ENCODE measurements at regions not wholly inside any gene's neighbourhood (a gene's known extent, or its start where the extent isn't known, plus 50 kb on each side); places are given as distances from the start of the nearest gene placed in this dataset.

DNA sequence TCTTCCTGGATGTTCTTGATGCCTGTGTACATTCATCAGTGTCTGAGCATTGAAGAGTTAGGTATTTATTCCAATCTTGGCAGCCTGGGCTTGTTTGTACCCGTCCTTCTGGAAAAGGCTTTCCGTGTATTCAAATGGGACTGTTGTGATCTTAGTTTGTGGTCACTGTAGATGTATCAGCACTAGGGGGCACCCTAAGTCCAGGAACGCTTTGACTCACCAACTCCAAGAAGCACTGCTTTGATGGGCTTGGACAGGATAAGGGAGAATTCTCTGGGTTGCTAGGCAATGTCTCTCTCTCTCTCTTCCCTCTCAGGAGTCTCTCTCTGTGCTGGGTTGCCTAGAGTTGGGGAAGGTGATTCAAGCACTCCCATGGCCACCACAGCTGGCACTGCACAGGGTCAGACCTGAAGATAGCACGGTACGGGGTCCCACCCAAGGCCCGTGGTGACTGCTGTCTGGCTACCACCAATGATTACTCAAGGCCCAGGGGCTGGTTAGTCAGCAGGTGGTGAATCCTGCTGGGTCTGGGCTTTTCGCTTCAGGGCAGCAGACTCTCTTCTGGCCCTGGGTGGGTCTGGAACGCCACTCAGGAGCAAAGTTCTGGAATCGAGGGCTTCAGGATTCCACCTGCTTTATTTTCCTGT is 211.1 kb upstream of the RGS6 start (continued):
- peak; percentile 89 for TF ChIP-seq RAD21 (IDR thresholded peaks at IDR 0.05; ENCODE audit: low read length)

DNA sequence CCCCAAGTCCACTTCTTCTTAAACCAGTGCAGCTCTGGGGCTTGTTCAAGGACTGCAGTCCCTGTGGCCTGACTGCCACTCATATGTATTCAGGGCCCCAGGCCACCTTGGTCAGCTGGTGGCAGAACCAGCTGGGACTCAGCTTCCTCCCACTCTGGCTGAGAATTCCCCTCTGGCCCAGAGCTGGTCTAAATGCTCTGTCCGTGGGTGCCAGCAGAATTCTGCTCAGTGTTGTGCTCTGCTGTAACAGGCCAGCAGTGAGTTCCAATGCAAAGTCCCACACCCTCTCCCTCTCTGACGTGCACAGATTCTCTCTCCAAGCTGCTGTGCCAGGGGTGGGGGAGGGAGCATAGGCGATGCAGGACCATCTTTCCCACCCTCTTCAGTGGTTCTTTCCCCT is 210.4 kb upstream of the RGS6 start:
- dilution Hi-C loops (cut with HindIII; ENCODE audit: low sequenced_read_pairs, unreplicated experiment) (no loop called here), intact Hi-C loops (cut with micrococcal nuclease) (loop anchor here (1.0 to 2.0 kb wide), 3 partner anchors 32 to 699 kb away; no protein-coding TSS in a partner anchor), in situ Hi-C loops (cut with MboI; ENCODE audit: low sequenced_read_pairs) (loop anchor here (10.0 kb wide), 1 partner anchor 573 kb away; no protein-coding TSS in a partner anchor)
- Histone ChIP-seq H4K91ac (ENCODE audit: insufficient read depth, low read depth, low read length) (no peak overlapping the region), H3K4me3 (ENCODE audit: insufficient read depth, low read depth, low read length) (no peak overlapping the region), H3K27me3 (ENCODE audit: control insufficient read depth, insufficient read depth, low read length) (no peaks in the 10 kb centered on the region), H4K20me1 (ENCODE audit: insufficient read depth, low read length) (no peaks in the 10 kb centered on the region), H3K4me1 (ENCODE audit: control insufficient read depth, insufficient read depth, low read length) (peaks cover 14% of the 10 kb centered on the region), H3K56ac (ENCODE audit: extremely low read depth, insufficient read depth, low read length) (no peak overlapping the region), H3K4ac (ENCODE audit: low read depth, low read length) (no peak overlapping the region), H2AK5ac (ENCODE audit: low read depth, low read length) (0 out of 2 replicates have a peak overlapping the region, but pooled peaks have one; percentile 11), H3K9ac (ENCODE audit: low read depth, low read length) (no peak overlapping the region), H3K36me3 (ENCODE audit: control insufficient read depth, insufficient read depth, low read length) (peaks cover 16% of the 10 kb centered on the region), H2BK15ac (ENCODE audit: low read depth, low read length) (no peak overlapping the region), H4K5ac (ENCODE audit: low read depth, low read length) (no peak overlapping the region), H3K4me2 (ENCODE audit: low read depth, low read length) (no peak overlapping the region), H3K27ac (ENCODE audit: insufficient read depth, low read length) (no peak overlapping the region), H2AK9ac (replicated peaks; ENCODE audit: low read depth, low read length, poor library complexity) (no peak overlapping the region), H2BK5ac (ENCODE audit: low read depth, low read length, poor library complexity, severe bottlenecking) (no peak overlapping the region), H3K18ac (ENCODE audit: low read depth, low read length) (no peak overlapping the region), H3K9me3 (ENCODE audit: control insufficient read depth, insufficient read depth, low read length) (no peaks in the 10 kb centered on the region), H2AFZ (replicated peaks; ENCODE audit: low read length, poor library complexity) (no peak overlapping the region), H4K8ac (ENCODE audit: low read depth in 2 of 2, low read length in 2 of 2) (peak overlapping the region in 1 of 2 experiments; percentile 22; a peak in 1 of 4 replicates), H3K9me1 (ENCODE audit: insufficient read depth, low read length) (peaks cover 12% of the 10 kb centered on the region), H3K23ac (ENCODE audit: low read depth, low read length) (no peak overlapping the region), H3K79me1 (ENCODE audit: low read depth in 1 of 2, low read length in 2 of 2) (peaks cover 11 to 20% of the 10 kb centered on the region in 2 experiments; a peak in 3 of 4 replicates), H3K14ac (replicated peaks; ENCODE audit: low read depth, low read length) (no peak overlapping the region), H2BK120ac (ENCODE audit: low read depth, low read length) (no peak overlapping the region), H2BK20ac (ENCODE audit: low read depth, low read length) (no peak overlapping the region)
- ATAC-seq (ENCODE audit: low read depth) (no peak), DNase-seq (no peak)
- ChIA-PET POLR2A (ENCODE audit: unreplicated experiment) (no interaction called here), CTCF (interaction anchor here (0.7 to 2.1 kb wide), 3 partner anchors 10 to 699 kb away, joined by 3 to 6 read pairs (median 5); no protein-coding TSS in a partner anchor)
- no TSS peak for BruUV-seq (replicated peaks)
- no peak for TF ChIP-seq CEBPB (IDR thresholded peaks at IDR 0.05; ENCODE audit: low read depth, low read length)
- TF ChIP-seq, protein P1, sequence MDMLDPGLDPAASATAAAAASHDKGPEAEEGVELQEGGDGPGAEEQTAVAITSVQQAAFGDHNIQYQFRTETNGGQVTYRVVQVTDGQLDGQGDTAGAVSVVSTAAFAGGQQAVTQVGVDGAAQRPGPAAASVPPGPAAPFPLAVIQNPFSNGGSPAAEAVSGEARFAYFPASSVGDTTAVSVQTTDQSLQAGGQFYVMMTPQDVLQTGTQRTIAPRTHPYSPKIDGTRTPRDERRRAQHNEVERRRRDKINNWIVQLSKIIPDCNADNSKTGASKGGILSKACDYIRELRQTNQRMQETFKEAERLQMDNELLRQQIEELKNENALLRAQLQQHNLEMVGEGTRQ (IDR thresholded peaks at IDR 0.05; ENCODE audit: low read depth, low read length), result no peak
- no peak for TF ChIP-seq MXI1 (IDR thresholded peaks at IDR 0.05; ENCODE audit: borderline replicate concordance, low read depth, low read length)
- no peak for TF ChIP-seq CHD1 (IDR thresholded peaks at IDR 0.05; ENCODE audit: low read depth, low read length)
- TF ChIP-seq BHLHE40 (IDR thresholded peaks at IDR 0.05; ENCODE audit: low read depth, low read length), result no peak
- TF ChIP-seq NFE2L2 (IDR thresholded peaks at IDR 0.05; ENCODE audit: low read depth, low read length), result no peak
- TF ChIP-seq RCOR1 (IDR thresholded peaks at IDR 0.05; ENCODE audit: insufficient replicate concordance, low read length), result no peak
- TF ChIP-seq MAFK (IDR thresholded peaks at IDR 0.05; ENCODE audit: low read depth, low read length), result no peak
- TF ChIP-seq RAD21 (IDR thresholded peaks at IDR 0.05; ENCODE audit: low read length), result no peak
- no CpG with 5 or more reads among the region's 3 CpGs for WGBS, 2 experiments (ENCODE audit: extremely low coverage in 2 of 2, insufficient read length in 1 of 2)
